DND-41 (cell line): ENCODE measurements at regions not wholly inside any gene's neighbourhood (a gene's known extent, or its start where the extent isn't known, plus 50 kb on each side); places are given as distances from the start of the nearest gene placed in this dataset.

Source experiments
- CTCF ChIP-seq: IDR thresholded peaks from 2 replicates; pipeline ENCODE4 v1.5.1; 2012; ENCODE audit warnings: borderline replicate concordance, low read length, moderate library complexity, mild to moderate bottlenecking; ENCODE audit not compliant: poor library complexity, severe bottlenecking; ENCODE audit errors: extremely low read depth
- EZH2 ChIP-seq: IDR thresholded peaks from 3 replicates; pipeline ENCODE4 v1.6.1; 2012; ENCODE audit warnings: borderline replicate concordance, low read depth, mild to moderate bottlenecking, moderate library complexity, low read length, inconsistent platforms; ENCODE audit not compliant: severe bottlenecking

- TF ChIP-seq CTCF (no peak), EZH2 (no peak)
These were observed 96.9 kb upstream of the SLC25A33 start for GRCh38 chr1:9442278-9442846.
